IPS DF 6.9 (cell line): ENCODE measurements at regions not wholly inside any gene's neighbourhood (a gene's known extent, or its start where the extent isn't known, plus 50 kb on each side); places are given as distances from the start of the nearest gene placed in this dataset.
"Not testable (repeated sequence)": the region's sequence is repeated elsewhere in the genome, so short reads cannot be mapped to it uniquely, and the experiment has no call there.

ENCODE experiments used
- DNase-seq: peaks from one replicate; pipeline ENCODE4 v3.0.0-alpha.2; 2013; ENCODE audit warnings: low read depth, low spot score
- H3K27ac ChIP-seq: one replicate; pipeline ENCODE4 v1.5.1; 2013; ENCODE audit warnings: low read length, control low read depth
- H3K27me3 ChIP-seq: 2 replicates; pipeline ENCODE4 v1.6.1; 2013; ENCODE audit warnings: mild to moderate bottlenecking, low read length; ENCODE audit not compliant: control insufficient read depth, insufficient read depth
- H3K36me3 ChIP-seq: 2 replicates; pipeline ENCODE4 v1.6.1; 2013; ENCODE audit warnings: low read length; ENCODE audit not compliant: control insufficient read depth, insufficient read depth
- H3K4me1 ChIP-seq: 2 replicates; pipeline ENCODE4 v1.6.1; 2013; ENCODE audit warnings: low read length; ENCODE audit not compliant: control insufficient read depth, insufficient read depth
- H3K4me3 ChIP-seq: 2 replicates; pipeline ENCODE4 v1.5.1; 2013; ENCODE audit warnings: mild to moderate bottlenecking, low read length
- H3K9me3 ChIP-seq: 2 replicates; pipeline ENCODE4 v1.6.1; 2013; ENCODE audit warnings: low read length, inconsistent platforms; ENCODE audit not compliant: control insufficient read depth, insufficient read depth
- WGBS: extraction: QIAGEN DNeasy Blood & Tissue Kit; methylation state at CpG from one replicate; pipeline ENCODE4 v1.1.7; 2013; ENCODE audit warnings: mixed read lengths, missing lambda C conversion rate; ENCODE audit not compliant: insufficient read length, insufficient coverage; 5-methylcytosine and 5-hydroxymethylcytosine counted together

DNA sequence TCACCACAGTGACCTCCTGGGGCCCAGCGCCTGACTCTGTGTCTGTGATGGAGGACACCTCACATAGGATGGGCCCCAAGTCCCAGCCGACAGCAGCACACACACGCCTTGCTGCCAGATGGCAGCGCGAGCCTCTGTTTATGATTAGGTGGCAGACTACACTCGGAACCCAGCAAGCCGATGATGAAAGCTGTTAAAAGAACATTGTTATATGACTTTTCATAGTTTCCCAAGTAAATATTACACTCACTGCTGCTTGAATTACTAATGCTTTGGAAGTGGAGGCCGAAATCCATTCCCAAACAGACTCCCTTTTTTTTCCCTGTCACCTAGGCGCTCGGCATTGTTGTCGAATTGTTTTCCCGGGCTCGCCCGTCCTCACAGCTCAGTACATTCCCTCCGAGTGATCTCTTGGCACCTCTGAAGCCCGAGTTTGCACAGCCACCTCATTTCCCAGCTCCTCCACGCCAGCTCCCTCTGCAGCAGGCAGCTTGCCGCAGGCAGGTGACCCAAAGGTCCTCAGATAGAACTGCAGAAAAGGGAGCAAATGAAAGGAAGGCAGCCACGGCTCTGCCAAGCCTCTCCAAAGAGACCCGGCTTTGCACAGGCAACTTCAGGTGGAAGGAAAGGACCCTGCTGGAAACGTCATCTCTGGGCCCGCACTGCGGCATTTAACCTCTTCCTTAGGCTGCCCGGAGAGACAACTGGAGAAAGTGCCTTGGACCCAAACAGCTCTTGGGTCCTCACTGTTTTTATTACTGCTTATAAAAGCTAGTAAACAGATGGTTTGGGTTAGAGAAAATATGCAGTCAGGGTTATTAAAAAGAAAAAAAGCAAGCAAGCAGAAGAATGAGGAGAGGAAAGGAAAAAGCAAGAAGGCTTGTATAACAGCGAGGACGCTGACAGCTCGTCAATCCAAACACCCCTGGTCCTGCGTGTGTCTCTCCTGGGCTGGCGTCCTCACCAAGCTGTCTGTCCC lies 72.2 kb upstream of the SLC25A33 start:
- DNase-seq, result no peak
- H3K27ac ChIP-seq, result no peak overlapping the region
- no peaks in the 10 kb centered on the region for H3K27me3 ChIP-seq
- no peaks in the 10 kb centered on the region for H3K4me1 ChIP-seq
- no peak overlapping the region for H3K4me3 ChIP-seq
- no peaks in the 10 kb centered on the region for H3K36me3 ChIP-seq
- H3K9me3 ChIP-seq, result no peaks in the 10 kb centered on the region
- no CpG with 5 or more reads among the region's 29 CpGs for WGBS

- not testable (repeated sequence) for H3K27ac ChIP-seq, H3K4me1 ChIP-seq, H3K27me3 ChIP-seq, H3K9me3 ChIP-seq, H3K4me3 ChIP-seq, H3K36me3 ChIP-seq, DNase-seq
- no CpG with 5 or more reads among the region's 3 CpGs for WGBS
These were observed 69.4 kb upstream of the SLC25A33 start for GRCh38 chr1:9469882-9470281.

- no peaks in the 10 kb centered on the region for H3K27me3 ChIP-seq
- WGBS, result no CpG with 5 or more reads among the region's 15 CpGs
- no peak overlapping the region for H3K4me3 ChIP-seq
- H3K9me3 ChIP-seq, result no peaks in the 10 kb centered on the region
- H3K27ac ChIP-seq, result no peak overlapping the region
- no peak for DNase-seq
- H3K4me1 ChIP-seq, result no peaks in the 10 kb centered on the region
- no peaks in the 10 kb centered on the region for H3K36me3 ChIP-seq
These were observed 67.6 kb upstream of the SLC25A33 start for GRCh38 chr1:9471679-9472078.

GRCh38 chr1:9472386-9473031 lies 66.8 kb upstream of the SLC25A33 start:
- no CpG with 5 or more reads among the region's 13 CpGs for WGBS
- peaks cover under 1% of the 10 kb centered on the region; the same call in 1 of the 2 replicates for H3K4me1 ChIP-seq

DNA sequence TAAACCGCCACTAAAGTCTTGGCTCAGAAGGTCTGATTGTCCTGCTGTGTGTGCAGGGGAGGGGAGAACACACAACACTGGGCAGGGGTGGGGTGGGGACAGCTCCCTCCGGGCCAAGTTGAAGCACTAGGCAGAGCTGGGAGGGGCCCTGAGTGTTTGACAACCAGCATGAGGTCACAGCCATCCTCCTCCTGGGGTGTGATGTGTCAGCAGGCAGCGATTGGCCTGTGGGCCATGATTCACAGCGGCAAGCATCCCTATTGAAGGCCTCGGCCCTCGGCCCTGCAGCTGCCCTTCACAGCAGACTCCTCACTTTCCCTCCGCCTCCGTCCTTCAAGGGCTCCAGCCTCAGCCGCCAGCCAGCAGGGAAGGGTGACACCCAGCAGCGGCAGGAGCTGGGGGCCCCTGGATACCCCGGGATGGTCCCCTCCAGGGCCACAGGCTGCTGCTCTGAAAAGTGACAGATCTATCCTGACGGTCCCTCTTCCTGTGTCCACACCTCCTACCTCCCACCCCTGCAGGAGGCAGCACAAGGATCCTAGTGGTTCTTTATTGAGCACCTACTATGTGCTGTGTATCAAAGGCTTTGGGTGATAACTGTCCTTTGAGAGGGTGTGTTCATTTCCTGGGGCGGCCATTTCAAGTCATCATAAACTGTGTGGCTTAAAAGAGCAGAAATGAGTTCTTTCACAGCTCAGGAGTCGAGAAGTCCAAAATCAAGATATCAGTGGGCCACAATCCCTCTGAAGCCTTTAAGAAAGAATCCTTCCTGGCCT lies 66.0 kb upstream of the SLC25A33 start:
- H3K27ac ChIP-seq, result no peak overlapping the region
- no peak overlapping the region for H3K4me3 ChIP-seq
- DNase-seq, result no peak
- no peaks in the 10 kb centered on the region for H3K27me3 ChIP-seq
- peaks cover 2% of the 10 kb centered on the region; the same call in 1 of the 2 replicates for H3K4me1 ChIP-seq
- no peaks in the 10 kb centered on the region for H3K36me3 ChIP-seq
- no peaks in the 10 kb centered on the region for H3K9me3 ChIP-seq
- no CpG with 5 or more reads among the region's 14 CpGs for WGBS

More at GRCh38 chr1:9472386-9473031, 66.8 kb upstream of the SLC25A33 start:
- Histone ChIP-seq H3K27ac (no peak overlapping the region), H3K36me3 (no peaks in the 10 kb centered on the region), H3K9me3 (no peaks in the 10 kb centered on the region), H3K27me3 (no peaks in the 10 kb centered on the region), H3K4me3 (no peak overlapping the region)
- DNase-seq, result no peak

DNA sequence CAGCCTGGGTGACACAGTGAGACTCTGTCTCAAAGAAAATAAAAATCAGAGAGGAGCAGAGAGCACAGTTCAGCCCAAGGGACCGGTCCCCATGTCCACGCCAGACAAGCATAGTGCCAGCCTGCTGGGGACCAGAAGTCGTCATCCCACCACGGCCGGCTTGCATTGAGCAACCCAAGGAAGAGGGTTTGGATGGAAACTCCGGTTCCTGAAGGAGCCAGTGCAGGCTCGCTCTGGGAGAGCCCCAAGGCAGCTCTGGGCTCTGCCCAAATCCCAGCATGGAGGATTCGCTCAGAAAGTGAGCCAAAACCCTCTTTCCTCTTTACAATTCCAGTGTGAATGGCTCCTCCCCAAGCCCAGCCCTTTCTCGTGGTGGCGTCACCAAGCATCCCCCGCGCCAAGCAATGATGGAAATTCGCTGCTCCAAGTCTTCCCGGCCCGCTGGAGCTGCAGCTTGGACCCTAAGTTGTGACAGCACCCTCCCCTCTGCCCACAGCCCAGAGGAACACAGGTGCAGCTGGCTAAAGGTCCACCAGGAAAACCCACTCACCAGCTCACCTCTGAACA lies 64.1 kb upstream of the SLC25A33 start:
- Histone ChIP-seq H3K36me3 (no peaks in the 10 kb centered on the region), H3K4me3 (no peak overlapping the region), H3K27ac (no peak overlapping the region), H3K4me1 (peaks cover 2% of the 10 kb centered on the region; the same call in 1 of the 2 replicates), H3K27me3 (no peaks in the 10 kb centered on the region), H3K9me3 (no peaks in the 10 kb centered on the region)
- no peak for DNase-seq
- no CpG with 5 or more reads among the region's 15 CpGs for WGBS

- Histone ChIP-seq H3K27me3 (no peaks in the 10 kb centered on the region), H3K27ac (no peak overlapping the region), H3K4me1 (peaks cover 2% of the 10 kb centered on the region; the same call in 1 of the 2 replicates), H3K4me3 (no peak overlapping the region), H3K36me3 (no peaks in the 10 kb centered on the region), H3K9me3 (no peaks in the 10 kb centered on the region)
- DNase-seq, result no peak
- no CpG with 5 or more reads among the region's 4 CpGs for WGBS
These were observed 62.3 kb upstream of the SLC25A33 start for GRCh38 chr1:9476790-9477463.

GRCh38 chr1:9477535-9477934 lies 61.7 kb upstream of the SLC25A33 start:
- Histone ChIP-seq H3K36me3 (no peaks in the 10 kb centered on the region), H3K27ac (no peak overlapping the region), H3K4me3 (no peak overlapping the region), H3K9me3 (no peaks in the 10 kb centered on the region), H3K4me1 (peaks cover 2% of the 10 kb centered on the region; the same call in 1 of the 2 replicates), H3K27me3 (no peaks in the 10 kb centered on the region)
- DNase-seq, result no peak
- WGBS, result no CpG with 5 or more reads among the region's 4 CpGs

- no peaks in the 10 kb centered on the region for H3K9me3 ChIP-seq
- H3K27me3 ChIP-seq, result no peaks in the 10 kb centered on the region
- DNase-seq, result no peak
- WGBS, result no CpG with 5 or more reads among the region's 6 CpGs
- peaks cover 2% of the 10 kb centered on the region; the same call in 1 of the 2 replicates for H3K4me1 ChIP-seq
- H3K27ac ChIP-seq, result no peak overlapping the region
- H3K4me3 ChIP-seq, result no peak overlapping the region
- H3K36me3 ChIP-seq, result no peaks in the 10 kb centered on the region
These were observed 61.2 kb upstream of the SLC25A33 start for GRCh38 chr1:9478021-9478420.
